ENCODE measurements at regions not wholly inside any gene's neighbourhood (a gene's known extent, or its start where the extent isn't known, plus 50 kb on each side); places are given as distances from the start of the nearest gene placed in this dataset.

GRCh38 chr12:4137441-4137840 lies 136.1 kb upstream of the CCND2 start:
- TF ChIP-seq CTCF (IDR thresholded peaks at IDR 0.05) (no peak), POLR2A (IDR thresholded peaks at IDR 0.05) (no peak)

Measured in testis (tissue), 2 donors.